Lower leg skin (tissue), 3 donors: ENCODE measurements at regions not wholly inside any gene's neighbourhood (a gene's known extent, or its start where the extent isn't known, plus 50 kb on each side); places are given as distances from the start of the nearest gene placed in this dataset.

Source experiments
- CTCF ChIP-seq, 3 donors: fragments of 450-650 bp; IDR thresholded peaks; one replicate each; pipeline ENCODE4 v1.5.1; 2016; ENCODE audit warnings: antibody characterized with exemption in 3 of 3, mild to moderate bottlenecking in 3 of 3, moderate library complexity in 2 of 3
- POLR2A ChIP-seq, 2 donors: fragments of 450-650 bp; IDR thresholded peaks; one replicate each; pipeline ENCODE4 v1.6.1; 2016 to 2017; ENCODE audit warnings: antibody characterized with exemption in 2 of 2, mild to moderate bottlenecking in 1 of 2, moderate library complexity in 1 of 2

DNA sequence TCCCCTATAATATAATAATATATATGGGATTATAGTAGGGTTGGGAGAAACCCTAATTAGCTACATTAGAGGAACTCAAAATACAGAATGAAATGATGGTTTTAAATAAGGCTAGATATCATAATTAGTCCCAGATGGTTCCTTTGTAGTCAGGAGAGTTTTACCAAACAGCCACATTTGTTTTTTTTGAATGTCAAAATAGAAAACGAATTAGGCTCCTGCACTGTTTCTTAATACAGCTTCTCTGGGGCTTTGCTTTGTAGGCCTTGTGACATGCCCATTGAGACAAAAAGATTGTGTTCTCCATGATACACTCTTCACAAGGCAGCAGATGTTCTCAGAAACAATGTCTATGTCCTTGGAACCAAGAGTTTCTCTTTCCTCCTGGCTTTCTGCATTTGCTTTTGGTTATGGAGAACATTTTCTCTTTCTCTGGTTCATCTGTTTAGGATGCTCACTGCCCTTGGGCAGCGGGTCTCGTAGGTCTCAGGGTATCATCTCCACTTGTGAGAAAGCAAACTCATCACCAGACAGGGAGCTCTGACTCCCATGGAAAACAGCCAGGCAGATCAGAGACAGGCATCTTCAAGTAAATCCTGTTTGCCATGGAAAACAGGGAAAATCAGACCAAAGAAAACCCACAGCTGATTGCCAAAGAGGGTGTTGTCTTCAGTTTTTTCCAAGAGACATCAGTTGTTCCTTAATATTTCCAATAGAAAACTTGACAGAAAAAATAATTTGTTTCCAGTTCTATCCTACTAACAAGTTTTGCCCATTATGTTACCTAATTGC is 54.1 kb upstream of the RPS23 start:
- TF ChIP-seq CTCF (IDR thresholded peaks at IDR 0.05) (no peak), POLR2A (IDR thresholded peaks at IDR 0.05) (no peak)
